Activated T-helper 17 cell treated with anti-CD3 and anti-CD28 coated beads, Interleukin-2, amount 50 U/mL, for 72 hours (primary cell): ENCODE measurements at regions not wholly inside any gene's neighbourhood (a gene's known extent, or its start where the extent isn't known, plus 50 kb on each side); places are given as distances from the start of the nearest gene placed in this dataset.
"Not testable (repeated sequence)": the region's sequence is repeated elsewhere in the genome, so short reads cannot be mapped to it uniquely, and the experiment has no call there.

Source experiments
- ATAC-seq: fragments of 150-1000 bp; cut with Tn5 transposase; replicated peaks from 2 replicates; pipeline ENCODE4 v1.10.0; 2021; ENCODE audit warnings: mild to moderate bottlenecking, moderate library complexity
- H3K27ac Mint-ChIP-seq: one replicate; pipeline ENCODE4 v1.8.0; 2022; ENCODE audit warnings: mixed read lengths
- H3K27me3 Mint-ChIP-seq: one replicate; pipeline ENCODE4 v1.8.0; 2022; ENCODE audit warnings: mixed read lengths
- H3K36me3 Mint-ChIP-seq: one replicate; pipeline ENCODE4 v1.8.0; 2022; ENCODE audit warnings: low read depth, mild to moderate bottlenecking, mixed read lengths
- H3K4me1 Mint-ChIP-seq: one replicate; pipeline ENCODE4 v1.8.0; 2022; ENCODE audit warnings: mixed read lengths
- H3K4me3 Mint-ChIP-seq: one replicate; pipeline ENCODE4 v1.8.0; 2022; ENCODE audit warnings: mild to moderate bottlenecking, mixed read lengths
- H3K9me3 Mint-ChIP-seq: one replicate; pipeline ENCODE4 v1.8.0; 2022; ENCODE audit warnings: mixed read lengths

DNA sequence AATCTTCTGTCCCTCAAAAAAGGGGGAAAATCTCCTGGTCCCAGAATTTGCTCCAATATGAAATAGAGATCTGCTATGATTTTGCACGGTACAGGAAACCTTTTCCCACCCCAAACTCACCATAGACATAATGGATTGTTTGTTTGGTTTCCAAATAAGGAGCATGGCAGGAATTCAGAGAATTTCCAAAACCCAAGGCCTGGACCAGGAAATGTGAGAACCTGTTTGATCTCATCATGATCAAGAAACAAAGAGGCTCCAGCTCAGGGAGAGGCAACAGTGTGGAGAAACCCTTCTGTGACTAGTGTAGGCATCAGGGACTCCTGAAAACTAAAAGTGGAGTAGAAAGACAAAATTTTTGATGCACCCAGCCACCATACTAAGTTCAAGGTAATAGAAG, 1548.1 kb upstream of the LRRTM3 start:
- Mint-ChIP-seq H3K27me3 (no peaks in the 10 kb centered on the region), H3K27ac (no peak overlapping the region), H3K4me1 (no peaks in the 10 kb centered on the region), H3K36me3 (no peaks in the 10 kb centered on the region), H3K4me3 (no peak overlapping the region), H3K9me3 (peaks cover 4% of the 10 kb centered on the region)
- no peak for ATAC-seq

DNA sequence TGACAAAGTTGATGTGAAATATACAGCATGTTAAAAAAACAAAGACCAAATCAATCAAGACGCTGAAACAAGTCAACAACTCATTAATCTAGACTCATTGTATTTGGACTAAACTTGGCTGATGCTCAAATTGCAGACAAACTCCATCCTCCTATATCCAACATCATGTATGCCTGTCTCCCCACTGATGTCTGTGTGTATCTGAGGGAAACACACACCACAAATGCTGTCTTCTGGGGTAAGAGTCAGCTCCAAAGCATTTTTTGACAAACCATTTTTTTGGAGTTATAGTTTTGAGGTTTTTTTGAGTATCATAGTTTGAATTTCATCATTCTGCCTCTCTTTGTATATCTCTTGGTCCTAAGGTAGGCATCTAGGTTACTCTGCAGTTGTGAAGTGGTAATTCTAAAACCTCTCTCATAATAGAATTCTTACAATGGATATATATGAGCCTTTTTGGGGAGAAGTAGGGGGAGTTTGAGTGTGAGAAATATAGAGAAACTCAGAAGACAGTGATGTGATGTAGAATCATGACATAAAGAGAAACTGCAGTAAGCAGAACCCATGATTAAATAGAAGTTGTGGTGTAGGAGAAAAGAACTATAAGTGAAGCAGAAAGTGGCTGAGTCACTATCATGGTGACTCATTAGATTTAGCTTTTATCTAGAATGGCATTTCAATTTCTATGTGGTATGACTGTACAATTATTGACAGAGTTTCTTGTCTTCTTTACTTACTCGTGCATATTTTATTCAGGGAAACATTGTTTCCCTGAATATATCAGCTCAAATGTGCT, 1531.1 kb upstream of the LRRTM3 start:
- Mint-ChIP-seq H3K27ac (no peak overlapping the region), H3K27me3 (no peaks in the 10 kb centered on the region), H3K4me3 (no peak overlapping the region), H3K4me1 (no peaks in the 10 kb centered on the region), H3K36me3 (no peaks in the 10 kb centered on the region), H3K9me3 (peaks cover 10% of the 10 kb centered on the region)
- ATAC-seq, result peak; percentile 89

DNA sequence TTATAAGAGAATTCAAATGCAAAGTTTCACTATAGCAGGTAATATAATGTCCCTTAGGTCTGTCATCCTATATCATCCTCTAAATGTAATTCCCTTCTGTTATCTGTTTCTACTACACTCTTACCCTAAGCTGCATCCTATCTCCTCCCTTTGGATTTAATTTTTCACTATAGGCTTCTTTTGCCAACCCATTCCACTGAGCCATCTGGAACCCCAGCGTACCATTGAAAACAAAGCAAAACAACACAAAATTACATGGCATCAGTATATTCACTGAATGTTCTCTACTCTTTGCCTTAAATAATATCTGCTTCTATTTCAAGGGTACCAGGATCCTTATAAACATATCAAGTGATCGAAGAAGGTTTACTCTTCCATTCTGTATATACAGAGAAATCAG, 1530.2 kb upstream of the LRRTM3 start:
- no peaks in the 10 kb centered on the region for H3K4me1 Mint-ChIP-seq
- no peak overlapping the region for H3K27ac Mint-ChIP-seq
- H3K9me3 Mint-ChIP-seq, result peaks cover 10% of the 10 kb centered on the region
- H3K36me3 Mint-ChIP-seq, result no peaks in the 10 kb centered on the region
- H3K27me3 Mint-ChIP-seq, result no peaks in the 10 kb centered on the region
- no peak overlapping the region for H3K4me3 Mint-ChIP-seq
- ATAC-seq, result no peak

DNA sequence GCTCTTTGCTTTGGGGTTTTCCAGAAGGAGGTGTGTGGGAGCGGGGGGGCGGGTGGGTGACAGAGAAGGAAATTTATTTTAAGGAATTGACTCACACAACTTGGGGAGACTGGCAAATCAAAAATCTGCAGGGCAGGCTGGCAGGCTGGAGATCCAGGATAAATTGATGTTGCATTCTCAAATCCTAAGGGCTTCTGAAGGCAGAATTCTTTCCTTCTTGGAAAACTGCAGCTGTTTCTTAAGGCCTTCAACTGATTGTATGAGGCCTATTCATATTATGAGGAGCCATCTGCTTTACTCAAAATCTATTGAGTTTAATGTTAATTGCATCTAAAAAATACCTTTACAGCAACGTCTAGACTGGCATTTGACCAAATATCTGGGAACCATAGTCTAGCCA, 1528.8 kb upstream of the LRRTM3 start:
- Mint-ChIP-seq H3K4me1 (no peaks in the 10 kb centered on the region), H3K27ac (no peak overlapping the region), H3K27me3 (no peaks in the 10 kb centered on the region), H3K4me3 (no peak overlapping the region), H3K36me3 (no peaks in the 10 kb centered on the region), H3K9me3 (peaks cover 10% of the 10 kb centered on the region)
- ATAC-seq, result no peak

DNA sequence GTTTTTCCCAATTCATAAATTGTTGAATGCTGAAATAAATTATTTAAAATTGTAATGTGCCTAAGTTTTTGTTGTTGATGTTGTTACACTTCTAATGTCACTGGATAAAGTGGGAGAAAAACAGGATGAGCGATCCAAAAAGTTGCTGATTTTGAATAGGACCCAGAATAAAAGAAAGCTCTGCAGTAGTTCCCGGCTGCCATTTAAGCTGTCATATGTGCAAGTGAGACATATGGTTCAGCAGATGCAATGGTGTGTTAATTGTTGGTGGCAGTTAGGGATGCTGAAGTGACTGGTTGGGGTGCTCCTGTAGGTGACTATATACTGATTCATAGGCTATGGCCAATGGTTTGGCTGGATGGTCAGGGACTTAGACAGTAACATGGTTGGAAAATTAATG, 1517.4 kb upstream of the LRRTM3 start:
- Mint-ChIP-seq H3K27ac (no peak overlapping the region), H3K27me3 (no peaks in the 10 kb centered on the region), H3K4me1 (no peaks in the 10 kb centered on the region), H3K9me3 (no peaks in the 10 kb centered on the region), H3K36me3 (no peaks in the 10 kb centered on the region), H3K4me3 (no peak overlapping the region)
- ATAC-seq, result no peak

DNA sequence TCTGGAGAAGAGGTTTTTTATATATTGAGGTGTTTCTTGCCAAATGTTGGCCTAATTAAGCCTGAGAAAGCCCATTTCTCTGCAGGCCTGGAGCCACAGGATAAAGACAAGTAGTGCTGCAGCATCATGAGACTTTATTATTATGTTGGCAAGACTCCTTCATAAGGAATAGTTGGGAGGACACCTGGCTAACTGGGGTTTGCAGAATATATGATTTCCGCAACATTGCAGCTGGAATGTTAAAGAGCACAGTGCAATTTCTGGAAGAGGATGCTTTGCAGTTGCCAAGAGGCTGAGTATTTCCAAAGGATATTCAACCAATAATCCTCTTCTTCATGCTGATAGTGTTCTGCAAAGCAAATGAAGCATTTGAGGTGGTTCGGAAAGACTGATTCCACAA, 1512.8 kb upstream of the LRRTM3 start:
- H3K27me3 Mint-ChIP-seq, result no peaks in the 10 kb centered on the region
- H3K9me3 Mint-ChIP-seq, result no peaks in the 10 kb centered on the region
- no peaks in the 10 kb centered on the region for H3K36me3 Mint-ChIP-seq
- no peak overlapping the region for H3K4me3 Mint-ChIP-seq
- H3K27ac Mint-ChIP-seq, result no peak overlapping the region
- no peaks in the 10 kb centered on the region for H3K4me1 Mint-ChIP-seq
- ATAC-seq, result no peak

DNA sequence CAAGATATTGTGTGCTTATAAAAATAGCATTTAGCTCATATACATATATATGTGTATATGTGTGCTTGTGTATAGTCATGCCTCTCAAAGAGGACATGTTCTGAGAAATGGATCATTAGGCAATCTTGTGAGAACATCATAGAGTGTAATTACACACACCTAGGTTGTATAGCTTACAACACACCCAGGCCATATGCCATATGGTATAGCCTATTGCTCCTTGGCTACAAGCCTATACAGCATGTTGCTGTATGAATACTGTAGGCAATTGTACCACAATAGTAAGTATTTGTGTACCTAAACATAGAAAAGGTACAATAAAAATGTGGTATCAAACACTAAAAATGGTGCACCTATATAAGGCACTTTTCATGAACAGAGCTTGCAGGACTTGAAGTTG, 1510.5 kb upstream of the LRRTM3 start:
- Mint-ChIP-seq H3K27me3 (no peaks in the 10 kb centered on the region), H3K9me3 (no peaks in the 10 kb centered on the region), H3K36me3 (no peaks in the 10 kb centered on the region), H3K4me1 (no peaks in the 10 kb centered on the region), H3K27ac (no peak overlapping the region), H3K4me3 (no peak overlapping the region)
- no peak for ATAC-seq

DNA sequence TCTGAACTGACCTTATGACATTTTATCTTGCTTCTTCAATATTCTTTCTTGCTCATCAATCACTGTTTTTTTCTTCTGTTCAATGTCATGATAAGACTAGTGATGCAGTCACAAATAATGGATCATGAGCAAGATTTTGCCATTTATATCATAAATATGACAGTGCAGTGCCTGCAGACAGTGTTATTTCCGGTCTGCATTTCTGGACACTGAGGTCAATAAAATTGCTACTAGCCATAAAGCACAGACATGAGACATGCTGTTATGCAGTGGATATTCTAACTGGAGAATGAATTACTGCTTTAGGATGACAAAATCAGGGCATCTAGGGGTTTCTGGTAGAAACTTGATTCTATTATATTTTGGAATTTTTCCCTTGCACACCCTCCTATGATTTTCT, 1509.7 kb upstream of the LRRTM3 start:
- no peaks in the 10 kb centered on the region for H3K36me3 Mint-ChIP-seq
- no peak overlapping the region for H3K4me3 Mint-ChIP-seq
- ATAC-seq, result no peak
- H3K27ac Mint-ChIP-seq, result no peak overlapping the region
- H3K27me3 Mint-ChIP-seq, result no peaks in the 10 kb centered on the region
- no peaks in the 10 kb centered on the region for H3K4me1 Mint-ChIP-seq
- no peaks in the 10 kb centered on the region for H3K9me3 Mint-ChIP-seq

DNA sequence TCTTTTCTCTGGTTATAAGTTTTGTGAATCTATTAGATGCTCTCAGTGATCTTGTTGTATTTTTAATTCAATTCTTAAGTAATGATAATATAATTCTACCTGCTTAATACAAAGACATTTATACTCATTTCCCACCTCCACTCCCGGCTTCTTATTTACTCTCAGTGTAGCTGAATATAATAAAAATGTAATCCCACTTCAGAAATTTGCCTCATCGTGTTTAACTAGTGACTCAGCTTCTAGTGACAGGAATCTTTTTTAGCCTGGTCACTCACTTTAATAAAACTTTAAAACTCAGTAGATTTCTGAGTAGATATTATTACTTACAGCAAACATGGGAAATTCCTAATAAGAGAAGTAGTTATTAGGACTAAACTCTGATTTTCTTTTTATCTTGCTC, 1506.2 kb upstream of the LRRTM3 start:
- Mint-ChIP-seq H3K27me3 (no peaks in the 10 kb centered on the region), H3K4me1 (no peaks in the 10 kb centered on the region), H3K27ac (no peak overlapping the region), H3K9me3 (peaks cover 8% of the 10 kb centered on the region), H3K4me3 (no peak overlapping the region), H3K36me3 (no peaks in the 10 kb centered on the region)
- no peak for ATAC-seq

DNA sequence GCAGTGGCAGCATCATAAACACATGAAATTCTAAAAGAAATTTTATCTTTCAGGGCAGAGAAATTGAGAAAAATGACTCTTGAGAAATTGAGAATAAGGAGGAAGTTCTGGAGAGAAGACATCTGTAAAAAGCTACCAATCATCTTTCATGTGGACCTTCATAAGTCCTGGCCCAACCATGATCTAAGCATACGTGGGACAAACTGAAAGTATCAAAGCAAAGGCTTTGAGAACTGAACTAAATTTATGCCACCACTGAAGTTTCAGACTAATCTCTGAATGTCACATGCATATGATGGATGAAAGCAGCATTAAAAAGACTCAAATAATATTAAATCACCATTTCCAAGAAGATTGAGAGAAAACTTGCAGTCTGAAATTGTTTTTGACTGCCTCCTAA, 1502.8 kb upstream of the LRRTM3 start:
- Mint-ChIP-seq H3K27me3 (no peaks in the 10 kb centered on the region), H3K9me3 (peaks cover 11% of the 10 kb centered on the region), H3K36me3 (no peaks in the 10 kb centered on the region), H3K4me1 (no peaks in the 10 kb centered on the region), H3K4me3 (no peak overlapping the region), H3K27ac (no peak overlapping the region)
- ATAC-seq, result no peak

DNA sequence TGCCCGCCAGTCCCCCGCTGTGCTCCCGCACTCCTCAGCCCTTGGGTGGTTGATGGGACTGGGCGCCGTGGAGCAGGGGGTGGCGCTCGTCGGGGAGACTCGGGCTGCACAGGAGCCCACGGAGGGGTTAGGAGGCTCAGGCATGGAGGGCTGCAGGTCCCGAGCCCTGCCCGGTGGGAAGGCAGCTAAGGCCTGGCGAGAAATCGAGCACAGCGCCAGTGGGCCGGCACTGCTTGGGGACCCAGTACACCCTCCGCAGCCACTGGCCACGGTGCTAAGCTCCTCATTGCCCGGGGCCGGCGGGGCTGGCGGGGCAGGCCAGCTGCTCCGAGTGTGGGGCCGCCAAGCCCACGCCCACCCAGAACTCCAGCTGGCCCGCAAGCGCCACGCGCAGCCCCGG, 1496.5 kb upstream of the LRRTM3 start:
- H3K36me3 Mint-ChIP-seq, ATAC-seq, H3K4me1 Mint-ChIP-seq, H3K9me3 Mint-ChIP-seq, H3K4me3 Mint-ChIP-seq, H3K27ac Mint-ChIP-seq, H3K27me3 Mint-ChIP-seq: not testable (repeated sequence)

DNA sequence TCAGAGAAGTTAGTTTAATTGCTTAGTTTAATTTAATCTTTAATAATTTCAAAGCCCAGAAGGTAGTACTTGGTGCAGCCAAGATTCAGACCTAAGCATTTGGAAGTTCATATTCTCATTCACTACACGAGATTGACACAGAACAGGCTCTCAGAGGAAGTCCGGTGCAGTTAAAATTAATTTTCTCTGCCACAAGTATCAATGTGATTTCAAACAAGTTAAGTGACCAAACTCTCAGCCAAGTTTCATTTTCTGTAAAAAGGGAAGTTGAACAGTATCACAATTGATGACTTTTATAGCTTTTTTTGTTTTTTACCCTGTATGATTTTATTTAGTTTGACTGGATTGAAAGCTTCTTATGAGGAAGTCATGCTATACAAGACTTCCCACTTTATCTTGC, 1494.9 kb upstream of the LRRTM3 start:
- Mint-ChIP-seq H3K27ac (no peak overlapping the region), H3K4me1 (no peaks in the 10 kb centered on the region), H3K36me3 (no peaks in the 10 kb centered on the region), H3K9me3 (peaks cover 6% of the 10 kb centered on the region), H3K27me3 (no peaks in the 10 kb centered on the region), H3K4me3 (no peak overlapping the region)
- no peak for ATAC-seq

DNA sequence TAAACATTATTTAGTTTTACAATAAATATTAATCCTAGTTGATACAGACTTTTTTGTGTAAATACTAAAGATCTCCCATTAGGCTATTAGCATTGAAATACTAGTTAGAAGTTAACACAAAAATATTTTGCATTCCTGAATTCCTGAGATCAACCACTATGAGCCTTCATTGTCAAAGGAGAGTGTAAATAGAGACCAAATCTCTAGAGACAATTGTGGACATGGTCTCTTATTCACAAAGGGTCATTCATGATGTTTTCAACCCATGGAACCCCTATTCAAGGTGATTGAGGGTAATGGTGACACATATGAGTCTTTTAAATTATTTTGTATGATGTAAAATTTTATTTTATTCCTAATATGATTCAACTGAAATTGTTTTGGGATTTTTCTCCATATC, 1454.8 kb upstream of the LRRTM3 start:
- no peak overlapping the region for H3K27ac Mint-ChIP-seq
- H3K4me3 Mint-ChIP-seq, result no peak overlapping the region
- peaks cover 12% of the 10 kb centered on the region for H3K9me3 Mint-ChIP-seq
- no peaks in the 10 kb centered on the region for H3K36me3 Mint-ChIP-seq
- no peaks in the 10 kb centered on the region for H3K4me1 Mint-ChIP-seq
- H3K27me3 Mint-ChIP-seq, result no peaks in the 10 kb centered on the region
- ATAC-seq, result no peak

DNA sequence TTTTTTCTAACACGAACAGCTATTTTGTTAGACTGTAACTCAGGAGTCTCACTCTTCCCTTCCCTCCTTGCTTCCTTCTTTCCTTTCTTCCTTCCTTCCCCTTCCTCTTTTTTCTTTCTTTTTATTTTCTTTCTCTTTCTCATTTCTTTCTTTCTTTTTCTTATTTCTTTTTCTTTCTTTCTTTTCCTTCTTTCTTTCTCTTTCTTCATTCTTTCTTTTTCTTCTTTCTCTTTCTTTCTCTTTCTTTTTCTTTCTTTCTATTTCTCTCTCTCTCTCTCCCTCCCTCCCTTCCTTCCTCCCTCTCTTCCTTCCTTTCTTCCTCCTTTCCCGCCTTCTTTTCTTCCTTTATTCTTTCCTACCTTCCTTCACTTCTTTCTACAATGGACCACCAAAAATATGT, 1443.0 kb upstream of the LRRTM3 start:
- no peak overlapping the region for H3K27ac Mint-ChIP-seq
- H3K36me3 Mint-ChIP-seq, result no peaks in the 10 kb centered on the region
- no peak for ATAC-seq
- peaks cover 3% of the 10 kb centered on the region for H3K9me3 Mint-ChIP-seq
- H3K4me1 Mint-ChIP-seq, result no peaks in the 10 kb centered on the region
- no peak overlapping the region for H3K4me3 Mint-ChIP-seq
- H3K27me3 Mint-ChIP-seq, result no peaks in the 10 kb centered on the region

DNA sequence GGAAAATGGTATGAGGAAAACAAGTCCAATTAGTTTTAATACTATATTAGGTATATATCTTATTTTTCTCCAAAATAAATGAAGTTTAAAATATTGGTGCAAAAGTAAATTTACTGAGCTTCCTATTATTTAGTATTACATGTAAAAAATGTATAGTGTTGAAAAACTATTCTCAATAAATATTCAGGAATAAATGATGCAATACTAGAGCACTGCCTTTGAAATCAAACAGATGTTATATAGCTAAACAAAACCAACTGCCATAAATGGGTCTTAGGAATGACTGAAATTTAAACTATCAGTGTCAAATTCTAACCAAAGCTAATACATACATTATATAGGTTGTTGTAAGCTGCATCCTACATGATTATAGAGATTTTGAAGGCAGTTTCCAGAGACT, 1434.0 kb upstream of the LRRTM3 start:
- ATAC-seq, result no peak
- H3K4me3 Mint-ChIP-seq, result no peak overlapping the region
- H3K4me1 Mint-ChIP-seq, result no peaks in the 10 kb centered on the region
- no peaks in the 10 kb centered on the region for H3K27me3 Mint-ChIP-seq
- peaks cover 7% of the 10 kb centered on the region for H3K9me3 Mint-ChIP-seq
- H3K36me3 Mint-ChIP-seq, result no peaks in the 10 kb centered on the region
- H3K27ac Mint-ChIP-seq, result no peak overlapping the region

DNA sequence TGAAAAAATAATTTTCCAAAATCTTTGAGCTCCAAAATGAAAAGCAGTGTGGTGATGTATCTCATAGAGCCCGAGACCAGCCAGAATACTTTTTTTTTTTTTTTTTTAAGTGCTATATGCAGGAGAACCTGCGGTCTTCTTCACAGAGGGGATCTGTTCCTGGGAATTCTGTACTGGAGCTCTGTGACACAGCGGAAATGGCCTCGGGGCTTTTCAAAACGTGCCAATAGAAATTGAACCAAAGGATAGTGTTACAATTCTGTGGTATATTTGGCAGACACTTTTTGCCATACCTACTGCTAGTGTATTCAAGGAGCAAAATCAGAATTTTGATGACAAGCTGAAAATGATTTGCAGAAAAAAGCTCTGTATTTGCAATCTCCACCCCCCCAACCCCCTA, 1429.3 kb upstream of the LRRTM3 start:
- H3K4me1 Mint-ChIP-seq, result no peaks in the 10 kb centered on the region
- H3K27ac Mint-ChIP-seq, result no peak overlapping the region
- H3K9me3 Mint-ChIP-seq, result peaks cover 4% of the 10 kb centered on the region
- H3K36me3 Mint-ChIP-seq, result no peaks in the 10 kb centered on the region
- H3K4me3 Mint-ChIP-seq, result no peak overlapping the region
- no peak for ATAC-seq
- no peaks in the 10 kb centered on the region for H3K27me3 Mint-ChIP-seq
